GM18868 (cell line): ENCODE measurements at regions not wholly inside any gene's neighbourhood (a gene's known extent, or its start where the extent isn't known, plus 50 kb on each side); places are given as distances from the start of the nearest gene placed in this dataset.
"Not testable (repeated sequence)": the region's sequence is repeated elsewhere in the genome, so short reads cannot be mapped to it uniquely, and the experiment has no call there.

Experiments
- ATAC-seq: cut with Tn5 transposase; IDR thresholded peaks from one replicate; pipeline ENCODE4 v1.9.1; 2021; ENCODE audit warnings: mild to moderate bottlenecking, moderate library complexity; ENCODE audit not compliant: unreplicated experiment

DNA sequence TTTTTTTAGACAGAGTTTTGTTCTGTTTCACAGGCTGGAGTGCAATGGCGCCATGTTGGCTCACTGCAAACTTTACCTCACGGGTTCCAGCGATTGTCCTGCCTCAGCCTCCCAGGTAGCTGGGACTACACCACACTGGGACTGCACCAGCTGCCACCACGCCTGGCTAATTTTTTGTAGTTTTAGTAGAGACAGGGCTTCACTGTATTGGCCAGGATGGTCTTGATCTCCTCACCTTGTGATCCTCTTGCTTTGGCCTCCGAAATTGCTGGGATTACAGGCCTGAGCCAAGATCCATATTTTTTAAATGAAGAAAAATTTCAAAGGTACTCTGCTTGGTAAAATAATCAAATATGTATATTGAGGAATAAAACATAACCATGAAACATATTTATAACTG is 195.8 kb upstream of the TPTE start:
- ATAC-seq = peak; percentile 92

DNA sequence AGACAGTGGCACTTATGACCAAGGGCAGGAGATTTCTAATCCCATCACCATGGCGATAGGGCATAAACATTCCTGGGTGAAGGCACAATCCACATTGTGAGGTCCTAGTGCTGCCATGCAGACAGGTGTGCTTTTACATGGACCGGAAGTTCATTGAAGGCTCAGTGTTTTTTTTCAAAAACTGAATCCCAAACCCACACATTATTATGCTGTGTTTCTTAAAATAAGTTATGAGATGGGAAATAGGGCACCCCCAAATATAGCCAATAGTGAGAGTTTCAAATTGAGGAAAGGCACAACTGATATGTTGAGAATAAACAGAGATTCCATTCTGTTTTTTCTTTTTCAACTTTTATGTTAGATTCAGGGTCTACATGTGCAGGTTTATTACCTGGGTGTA is 195.2 kb upstream of the TPTE start:
- not testable (repeated sequence) for ATAC-seq

DNA sequence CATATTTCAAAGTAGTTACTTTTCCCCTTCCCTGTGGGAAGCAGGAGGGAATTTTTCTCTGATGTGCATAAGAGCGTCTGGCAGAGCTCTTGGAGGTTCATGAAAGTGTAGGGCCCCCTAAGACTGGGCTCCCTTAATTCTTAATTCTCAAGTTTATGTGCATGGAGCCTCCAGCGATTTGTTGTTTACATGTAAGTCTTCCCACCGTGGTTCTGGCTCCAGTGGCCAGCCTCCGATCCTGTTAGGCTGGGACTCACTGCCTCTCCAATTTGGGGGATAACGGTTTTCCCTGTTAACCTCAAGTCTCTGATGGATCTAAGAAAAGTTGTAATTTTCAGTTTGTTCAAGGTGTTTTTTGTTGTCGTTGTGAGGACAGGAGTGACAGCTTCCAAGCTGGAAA is 192.7 kb upstream of the TPTE start:
- not testable (repeated sequence) for ATAC-seq

DNA sequence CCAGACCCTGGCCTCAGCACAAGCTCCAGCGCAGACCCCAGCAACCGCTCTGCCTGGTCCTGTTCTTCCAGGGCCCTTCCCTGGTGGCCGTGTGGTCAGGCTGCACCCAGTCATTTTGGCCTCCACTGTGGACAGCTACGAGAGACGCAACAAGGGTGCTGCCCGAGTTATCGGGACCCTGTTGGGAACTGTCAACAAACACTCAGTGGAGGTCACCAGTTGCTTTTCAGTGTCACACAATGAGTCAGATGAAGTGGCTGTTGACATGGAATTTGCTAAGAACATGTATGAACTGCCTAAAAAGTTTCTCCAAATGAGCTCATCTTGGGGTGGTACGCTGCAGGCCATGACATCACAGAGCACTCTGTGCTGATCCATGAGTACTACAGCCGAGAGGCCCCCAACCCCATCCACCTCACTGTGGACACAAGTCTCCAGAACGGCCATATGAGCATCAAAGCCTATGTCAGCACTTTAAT is 190.7 kb upstream of the TPTE start:
- not testable (repeated sequence) for ATAC-seq

DNA sequence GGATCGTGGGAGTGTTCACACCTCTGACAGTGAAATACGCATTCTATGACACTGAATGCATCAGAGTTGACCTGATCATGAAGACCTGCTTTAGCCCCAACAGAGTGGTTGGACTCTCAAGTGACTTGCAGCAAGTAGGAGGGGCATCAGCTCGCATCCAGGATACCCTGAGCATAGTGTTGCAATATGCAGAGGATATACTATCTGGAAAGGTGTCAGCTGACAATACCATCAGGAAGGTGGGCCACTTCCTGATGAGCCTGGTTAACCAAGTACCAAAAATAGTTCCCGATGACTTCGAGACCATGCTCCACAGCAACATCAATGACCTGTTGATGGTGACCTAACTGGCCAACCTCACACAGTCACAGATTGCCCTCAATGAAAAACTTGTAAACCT is 190.2 kb upstream of the TPTE start:
- ATAC-seq = not testable (repeated sequence)

DNA sequence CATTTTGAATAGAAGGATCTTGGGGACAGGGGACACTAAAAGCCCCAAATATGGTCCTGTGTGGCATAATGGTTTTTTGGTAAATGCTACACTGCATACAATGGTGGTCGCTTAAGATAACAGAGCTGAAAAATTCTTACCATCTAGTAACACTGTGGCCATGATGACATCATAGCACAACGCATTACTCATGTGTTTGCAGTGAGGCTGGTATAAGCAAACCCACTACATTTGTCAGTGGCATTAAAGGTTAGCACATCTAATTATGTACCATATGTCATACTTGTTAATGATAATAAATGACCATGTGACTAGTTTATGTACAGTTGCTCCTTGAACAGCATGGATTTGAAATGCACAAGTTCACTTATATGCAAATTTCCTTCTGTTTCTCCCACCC is 188.4 kb upstream of the TPTE start:
- ATAC-seq = not testable (repeated sequence)

DNA sequence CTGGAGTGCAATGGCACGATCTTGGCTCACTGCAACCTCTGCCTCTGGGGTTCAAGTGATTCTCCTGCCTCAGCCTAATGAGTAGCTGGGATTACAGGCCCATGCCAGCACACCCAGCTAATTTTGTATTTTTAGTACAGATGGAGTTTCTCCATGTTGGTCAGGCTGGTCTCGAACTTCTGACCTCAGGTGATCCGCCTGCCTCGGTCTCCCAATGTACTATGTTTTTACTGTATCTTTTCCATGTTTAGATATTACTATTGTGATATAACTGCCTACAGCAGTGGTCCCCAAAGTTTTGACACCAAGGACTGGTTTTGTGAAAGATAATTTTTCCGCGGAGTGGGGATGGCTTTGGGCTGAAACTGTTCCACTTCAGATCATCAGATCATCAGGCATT is 187.0 kb upstream of the TPTE start:
- not testable (repeated sequence) for ATAC-seq

DNA sequence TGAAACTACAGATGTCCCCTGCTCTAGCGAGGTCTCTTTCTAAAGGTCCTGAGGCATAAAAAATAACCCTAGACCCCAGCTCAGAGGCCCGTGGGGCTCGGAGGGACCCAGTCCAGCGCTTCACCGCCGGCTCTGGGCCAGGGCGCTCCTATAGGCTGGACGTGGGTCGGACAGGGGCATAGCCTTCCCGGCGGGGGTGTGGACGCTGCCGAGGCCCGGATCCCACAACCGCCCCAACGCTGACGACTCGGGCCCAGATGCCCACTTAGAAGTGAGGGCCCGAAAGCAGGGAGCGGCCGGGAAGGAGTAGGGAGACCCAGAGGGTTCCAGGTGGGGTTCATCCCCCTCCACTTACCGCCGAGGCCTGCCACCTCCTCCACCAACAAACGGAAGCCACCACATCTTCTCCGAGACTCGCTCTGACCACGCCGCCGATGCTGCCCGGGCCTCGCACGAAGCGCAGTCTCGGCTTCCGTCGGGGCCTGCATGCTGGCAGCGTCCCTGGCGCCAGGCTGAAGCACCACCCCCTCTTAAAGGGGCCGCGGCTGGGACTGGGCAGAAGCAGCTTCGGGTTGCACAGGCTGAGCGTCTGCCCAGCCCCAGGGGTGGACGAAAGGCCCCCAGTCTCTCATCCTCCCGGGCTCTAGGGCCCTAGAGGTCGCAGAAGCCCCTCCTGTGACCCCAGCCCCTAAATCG is 179.0 kb upstream of the TPTE start:
- peak; percentile 82 for ATAC-seq

DNA sequence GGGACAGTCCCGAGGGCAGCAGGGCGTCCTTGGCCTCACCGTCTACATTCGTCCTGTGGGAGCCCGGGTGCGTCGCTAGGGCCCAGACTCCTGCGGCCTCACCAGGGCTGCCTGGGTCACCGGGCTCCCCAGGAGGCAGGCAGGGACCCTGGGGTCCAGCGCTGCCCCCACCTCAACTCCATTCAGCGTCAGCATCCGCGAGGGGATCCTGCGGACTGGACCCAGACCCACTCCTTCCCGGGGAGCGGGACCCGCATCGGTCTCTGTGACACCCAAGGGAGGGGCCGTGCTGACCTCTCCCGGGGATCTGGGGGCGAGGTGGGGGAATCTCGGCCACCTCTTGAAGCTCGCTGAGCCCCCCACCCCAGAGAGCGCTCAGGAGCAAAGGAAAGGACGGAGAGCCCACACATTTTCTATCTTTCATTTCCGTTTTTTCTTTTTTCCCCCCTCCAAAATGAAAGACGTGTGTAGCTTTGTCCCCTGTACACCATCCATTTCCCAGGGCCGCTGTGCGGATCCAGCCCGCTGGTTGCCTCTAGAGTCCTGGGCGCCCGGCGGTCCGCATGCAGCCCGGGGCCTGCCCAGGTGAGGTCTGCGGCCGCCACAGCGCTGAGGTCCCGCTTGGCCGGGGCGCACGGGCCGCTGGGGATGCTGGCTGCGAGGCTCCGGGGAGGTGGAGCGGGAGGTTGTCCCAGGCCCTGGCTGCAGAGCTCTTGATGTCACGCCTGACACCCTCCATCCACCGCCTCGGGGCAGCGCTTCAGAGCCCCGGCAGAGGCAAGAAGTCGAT is 178.0 kb upstream of the TPTE start:
- ATAC-seq = not testable (repeated sequence)

DNA sequence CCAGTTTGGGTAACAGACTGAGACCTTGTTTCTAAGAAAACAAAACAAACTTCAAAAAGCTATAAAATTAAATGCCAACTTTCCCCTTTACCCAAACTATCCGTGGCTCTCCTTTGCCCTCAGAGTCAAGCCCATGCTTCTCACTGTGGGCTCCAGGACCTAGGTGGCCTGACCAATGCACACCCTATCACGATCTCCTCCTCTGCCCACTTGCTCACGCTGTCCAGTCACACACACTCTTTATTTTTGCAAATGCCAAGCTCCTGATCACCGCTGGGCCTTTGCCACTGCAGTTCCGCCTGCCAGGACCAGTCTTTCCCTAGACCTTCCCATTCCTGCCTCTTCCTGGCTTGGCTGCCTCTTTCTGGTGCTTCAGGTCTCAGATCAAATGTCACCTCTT is 177.1 kb upstream of the TPTE start:
- ATAC-seq = not testable (repeated sequence)

DNA sequence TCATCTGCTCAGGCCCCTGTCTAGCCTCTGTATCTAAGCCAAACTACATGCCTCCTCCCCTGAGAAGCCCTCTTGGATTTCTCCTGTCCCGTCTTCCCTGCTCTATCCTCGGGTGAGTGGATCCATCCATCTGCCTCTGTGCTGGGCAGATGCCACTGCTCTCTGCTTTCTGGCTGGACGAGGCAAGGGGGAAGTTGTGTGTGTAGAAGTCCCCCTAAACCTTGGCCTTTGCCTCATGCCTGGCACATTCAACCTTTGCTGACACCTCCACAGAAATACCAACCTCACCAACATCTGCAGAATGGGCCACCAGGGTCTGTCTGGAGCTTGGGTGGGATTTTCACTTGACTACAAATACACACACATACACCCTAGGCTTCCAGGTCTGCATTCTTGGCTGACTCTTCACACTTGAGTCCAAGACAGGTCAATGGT is 176.2 kb upstream of the TPTE start:
- not testable (repeated sequence) for ATAC-seq

DNA sequence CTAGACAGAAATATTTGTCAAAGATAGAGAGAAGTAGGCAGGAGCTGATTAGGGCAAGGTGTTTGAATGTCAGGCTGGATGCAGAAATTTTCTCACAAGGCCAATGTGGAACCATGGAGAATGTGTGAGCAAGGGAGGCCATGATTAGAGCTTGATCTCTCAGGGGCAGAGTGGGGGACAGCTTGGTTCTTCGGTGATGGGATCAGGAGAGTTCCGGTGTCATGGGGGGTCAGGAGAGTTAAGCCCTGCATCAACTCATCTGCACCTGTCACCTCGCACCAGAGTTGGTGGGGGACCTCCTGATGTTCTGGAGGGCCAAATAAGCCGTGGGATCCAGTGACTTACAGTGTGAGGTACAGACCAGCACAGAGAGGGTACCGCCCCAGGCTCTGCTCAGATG is 175.1 kb upstream of the TPTE start:
- ATAC-seq = not testable (repeated sequence)

DNA sequence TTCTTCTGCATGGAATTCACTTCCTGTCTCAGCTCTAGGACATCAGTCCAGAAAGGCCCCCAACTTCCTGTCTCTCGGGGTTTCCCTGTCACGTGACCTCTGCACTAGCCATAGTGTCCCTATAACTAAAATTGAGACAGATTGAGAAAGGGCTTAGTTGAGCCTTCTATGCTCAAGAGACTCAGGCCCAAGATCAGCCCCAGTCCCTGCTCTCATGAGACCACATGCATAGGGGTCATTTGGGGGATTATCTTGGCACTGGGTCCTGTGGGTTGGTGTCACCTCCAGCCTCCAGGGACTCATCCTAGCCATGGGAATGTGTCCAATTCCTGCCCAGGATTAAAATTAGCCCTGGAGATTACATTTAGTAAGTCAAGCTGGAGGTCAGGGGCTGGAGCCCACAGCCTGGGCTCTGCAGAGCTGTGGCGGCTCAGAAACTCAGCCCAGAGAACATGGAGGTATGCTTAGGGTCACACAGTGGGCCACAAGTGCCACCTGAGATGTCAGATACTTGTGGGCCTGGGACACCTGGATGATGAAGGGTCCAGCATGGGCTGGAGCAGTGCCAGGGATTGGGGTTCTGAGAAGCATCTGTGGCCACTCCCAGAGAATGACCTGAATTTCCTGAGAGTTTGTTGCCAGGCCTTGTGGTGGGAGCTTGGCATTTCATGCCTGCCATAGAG is 174.3 kb upstream of the TPTE start:
- ATAC-seq = not testable (repeated sequence)

DNA sequence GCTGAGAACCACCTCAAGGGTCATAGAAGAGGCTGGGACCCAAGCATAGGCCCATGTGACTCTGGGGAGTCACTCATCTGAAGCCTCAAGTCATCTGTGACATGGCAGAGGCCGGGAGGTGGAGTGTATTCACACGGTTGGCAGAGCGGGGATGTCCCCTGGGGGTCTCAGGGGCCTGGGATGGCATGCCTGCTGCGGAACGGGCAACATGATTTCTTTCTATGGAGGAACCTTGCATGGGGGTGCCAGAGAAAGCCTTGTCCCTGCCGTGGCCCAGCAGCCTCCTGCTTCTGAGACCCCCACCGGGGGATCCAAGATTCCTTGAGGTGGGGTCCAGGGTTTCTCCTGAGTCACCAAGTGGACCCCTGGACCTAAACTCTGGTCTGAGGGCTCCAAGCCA is 173.7 kb upstream of the TPTE start:
- not testable (repeated sequence) for ATAC-seq

DNA sequence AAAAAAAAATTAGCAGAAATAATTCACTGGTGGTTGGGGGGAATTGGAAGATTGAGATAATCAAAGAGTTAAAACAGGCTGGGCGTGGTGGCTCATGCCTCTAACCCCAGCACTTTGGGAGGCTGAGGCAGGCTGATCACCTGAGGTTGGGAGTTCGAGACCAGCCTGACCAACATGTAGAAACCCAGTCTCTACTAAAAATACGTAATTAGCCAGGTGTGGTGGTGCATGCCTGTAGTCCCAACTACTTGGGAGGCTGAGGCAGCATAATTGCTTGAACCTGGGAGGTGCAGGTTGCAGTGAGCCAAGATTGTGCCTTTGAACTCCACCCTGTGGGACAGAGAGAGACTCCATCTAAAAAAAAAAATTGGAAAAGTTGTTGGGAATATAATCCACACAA is 173.2 kb upstream of the TPTE start:
- ATAC-seq = not testable (repeated sequence)

DNA sequence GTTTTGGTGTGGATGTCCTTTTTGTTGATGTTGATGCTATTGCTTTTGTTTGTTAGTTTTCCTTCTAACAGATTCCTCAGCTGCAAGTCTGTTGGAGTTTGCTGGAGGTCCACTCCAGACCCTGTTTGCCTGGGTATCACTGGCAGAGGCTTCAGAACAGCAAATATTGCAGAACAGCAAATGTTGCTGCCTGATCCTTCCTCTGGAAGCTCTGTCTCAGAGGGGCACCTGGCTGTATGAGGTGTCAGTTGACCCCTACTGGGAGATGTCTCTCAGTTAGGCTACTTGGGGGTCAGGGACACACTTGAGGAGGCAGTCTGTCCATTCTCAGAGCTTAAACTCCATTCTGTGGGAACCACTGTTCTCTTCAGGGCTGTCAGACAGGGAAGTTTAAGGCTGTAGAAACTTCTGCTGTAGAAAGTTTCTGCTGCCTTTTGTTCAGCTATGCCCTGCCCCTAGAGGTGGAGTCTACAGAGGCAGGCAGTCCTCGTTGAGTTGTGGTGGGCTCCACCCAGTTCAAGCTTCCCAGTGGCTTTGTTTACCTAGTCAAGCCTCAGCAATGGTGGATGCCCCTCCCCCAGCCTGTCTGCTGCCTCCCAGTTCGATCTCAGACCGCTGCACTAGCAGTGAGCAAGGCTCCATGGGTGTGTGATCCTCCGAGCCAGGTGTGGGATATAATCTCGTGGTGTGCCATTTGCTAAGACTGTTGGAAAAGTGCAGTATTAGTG is 166.4 kb upstream of the TPTE start:
- ATAC-seq = not testable (repeated sequence)

DNA sequence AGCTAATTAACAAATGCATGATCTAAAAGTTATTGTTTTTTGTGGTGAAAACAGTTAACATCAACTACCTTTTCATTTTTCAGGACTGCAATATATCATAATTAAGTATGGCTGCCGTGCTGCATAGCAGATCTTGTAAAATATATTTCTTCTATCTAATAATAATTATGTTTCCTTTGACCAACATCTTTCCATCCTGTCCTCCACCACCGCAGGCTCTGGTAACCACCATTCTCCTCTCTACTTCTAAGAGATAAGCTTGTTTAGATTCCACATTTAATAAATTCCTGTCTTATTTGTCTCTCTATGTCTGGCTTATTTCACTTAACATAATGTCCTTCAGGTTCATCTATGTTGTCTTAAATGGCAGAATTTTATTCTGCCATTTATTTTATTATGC is 162.3 kb upstream of the TPTE start:
- ATAC-seq = not testable (repeated sequence)

DNA sequence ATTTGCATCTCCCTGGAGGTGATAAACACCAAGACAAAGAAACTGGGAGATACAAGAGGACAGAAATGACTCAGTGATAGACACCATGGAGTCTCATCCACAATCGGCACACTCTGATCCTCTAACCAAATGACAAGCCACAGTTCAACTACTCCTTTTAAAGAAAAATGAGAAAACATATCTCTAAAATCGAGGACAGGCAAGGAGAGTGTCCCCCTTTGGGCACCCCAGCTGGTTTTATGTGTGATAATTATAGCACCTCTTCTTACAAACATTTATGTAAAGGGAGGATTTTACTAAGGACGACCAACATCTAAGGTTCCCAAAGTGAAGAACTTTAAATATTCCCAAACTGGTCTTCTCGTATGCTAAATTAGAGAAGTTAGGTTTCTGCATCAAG is 161.5 kb upstream of the TPTE start:
- not testable (repeated sequence) for ATAC-seq

DNA sequence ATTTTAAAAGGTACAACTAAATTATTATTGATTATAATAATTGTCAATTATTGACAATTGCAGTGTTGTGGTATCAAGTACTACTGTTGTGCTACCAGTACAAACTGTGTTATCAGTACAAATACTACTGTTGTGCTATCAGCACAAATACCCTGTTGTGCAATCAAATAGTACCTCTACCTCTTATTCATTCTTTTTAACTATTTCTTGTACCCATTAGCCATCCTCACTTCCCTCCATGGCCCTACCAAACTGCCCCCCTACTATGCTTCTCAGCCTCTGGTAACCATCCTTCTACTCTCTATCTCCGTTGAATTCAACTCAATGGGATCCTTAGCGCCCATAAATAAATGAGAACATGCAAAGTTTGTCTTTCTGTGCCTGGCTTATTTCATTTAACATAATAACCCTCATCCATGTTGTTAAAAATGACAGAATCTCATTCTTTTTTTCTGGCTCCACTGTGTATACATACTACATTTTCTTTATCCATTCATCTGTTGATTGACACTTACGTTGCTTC is 160.1 kb upstream of the TPTE start:
- ATAC-seq = not testable (repeated sequence)

DNA sequence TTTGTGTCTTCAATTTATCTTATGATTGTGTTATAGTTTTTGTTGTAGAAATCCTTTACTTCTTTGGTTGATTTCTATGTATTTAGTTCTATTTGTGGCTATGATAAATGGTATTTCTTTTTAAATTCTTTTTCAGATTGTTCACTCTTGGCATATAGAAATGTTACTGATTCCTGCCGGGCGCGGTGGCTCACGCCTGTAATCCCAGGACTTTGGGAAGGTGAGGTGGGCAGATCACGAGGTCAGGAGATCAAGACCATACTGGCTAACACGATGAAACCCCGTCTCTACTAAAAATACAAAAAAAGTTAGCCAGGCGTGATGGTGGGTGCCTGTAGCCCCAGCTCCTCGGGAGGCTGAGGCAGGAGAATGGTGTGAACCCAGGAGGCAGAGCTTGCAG is 158.6 kb upstream of the TPTE start:
- not testable (repeated sequence) for ATAC-seq

DNA sequence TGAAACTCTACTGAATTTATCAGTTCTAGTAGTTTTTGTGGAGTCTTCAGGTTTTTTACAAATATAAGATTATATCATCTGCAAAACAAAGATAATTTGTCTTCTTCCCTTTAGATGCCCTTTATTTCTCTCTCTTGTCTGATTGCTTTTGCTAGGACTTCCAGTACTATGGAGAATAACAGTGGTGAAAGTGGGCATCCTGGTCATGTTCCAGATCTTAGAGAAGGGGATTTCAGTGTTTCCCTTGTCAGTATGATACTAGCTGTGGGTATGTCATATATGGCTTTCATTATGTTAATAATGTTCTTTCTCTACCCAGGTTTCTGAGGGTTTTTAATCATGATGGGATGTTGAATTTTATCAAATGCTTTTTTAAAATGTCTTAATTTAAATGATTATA is 158.1 kb upstream of the TPTE start:
- ATAC-seq = not testable (repeated sequence)
